ENCODE measurements at regions not wholly inside any gene's neighbourhood (a gene's known extent, or its start where the extent isn't known, plus 50 kb on each side); places are given as distances from the start of the nearest gene placed in this dataset.
"Not testable (repeated sequence)": the region's sequence is repeated elsewhere in the genome, so short reads cannot be mapped to it uniquely, and the experiment has no call there.

- DNase-seq (ENCODE audit: low read depth), result not testable (repeated sequence)
Measured at GRCh38 chr1:222470252-222470805, 77.6 kb downstream of the HHIPL2 start.

- no peak for DNase-seq (ENCODE audit: low read depth)
Measured at GRCh38 chr1:222466150-222466865, 81.6 kb downstream of the HHIPL2 start.

- DNase-seq (ENCODE audit: low read depth), result peak; percentile 97
Measured at GRCh38 chr1:222465211-222466041, 82.5 kb downstream of the HHIPL2 start.

GRCh38 chr1:222464841-222465210 lies 83.1 kb downstream of the HHIPL2 start:
- peak; percentile 54 for DNase-seq (ENCODE audit: low read depth)

GRCh38 chr1:222463059-222463730 lies 84.7 kb downstream of the HHIPL2 start:
- no peak for DNase-seq (ENCODE audit: low read depth)

- no peak for DNase-seq (ENCODE audit: low read depth)
Measured at GRCh38 chr1:222462601-222463000, 85.3 kb downstream of the HHIPL2 start.

GRCh38 chr1:222461941-222462340 lies 86.0 kb downstream of the HHIPL2 start:
- no peak for DNase-seq (ENCODE audit: low read depth)

DNA sequence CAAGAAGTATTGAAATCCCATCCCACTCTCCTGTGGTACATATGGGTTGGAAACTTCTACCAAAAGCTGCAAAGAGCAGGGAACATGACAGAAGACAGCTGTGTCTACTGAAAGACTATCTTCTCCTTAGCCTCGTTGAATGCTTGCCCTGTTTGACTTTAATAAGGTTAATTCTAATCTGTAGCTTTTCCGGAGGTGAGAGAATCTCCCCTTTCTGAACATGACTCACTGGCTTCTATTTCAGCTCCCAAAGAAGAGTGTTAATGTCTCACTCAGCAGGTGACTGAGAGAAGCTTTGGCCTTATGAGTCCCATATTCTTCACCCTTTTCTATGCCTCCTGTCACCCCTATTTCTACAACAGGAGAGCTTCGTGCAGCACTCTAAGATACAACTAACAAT lies 88.3 kb downstream of the HHIPL2 start:
- DNase-seq (ENCODE audit: low read depth), result no peak

DNA sequence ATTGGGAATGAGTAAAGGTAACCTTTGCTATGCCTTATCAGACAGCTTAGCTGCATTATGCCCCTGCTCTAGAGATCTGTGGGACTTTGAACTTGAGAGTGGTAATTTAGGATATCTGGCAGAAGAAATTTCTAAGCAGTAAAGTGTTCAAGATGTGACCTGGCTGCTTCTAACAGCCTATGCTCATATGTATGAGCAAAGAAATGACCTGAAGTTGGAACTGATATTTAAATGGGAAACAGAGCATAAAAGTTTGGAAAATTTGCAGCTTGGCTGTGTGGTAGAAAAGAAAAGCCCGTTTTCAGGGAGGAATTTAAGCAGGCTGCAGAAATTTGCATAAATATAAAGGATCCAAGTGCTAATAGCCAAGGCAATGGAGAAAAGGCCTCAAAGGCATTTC lies 90.4 kb downstream of the HHIPL2 start:
- no peak for DNase-seq (ENCODE audit: low read depth)

DNA sequence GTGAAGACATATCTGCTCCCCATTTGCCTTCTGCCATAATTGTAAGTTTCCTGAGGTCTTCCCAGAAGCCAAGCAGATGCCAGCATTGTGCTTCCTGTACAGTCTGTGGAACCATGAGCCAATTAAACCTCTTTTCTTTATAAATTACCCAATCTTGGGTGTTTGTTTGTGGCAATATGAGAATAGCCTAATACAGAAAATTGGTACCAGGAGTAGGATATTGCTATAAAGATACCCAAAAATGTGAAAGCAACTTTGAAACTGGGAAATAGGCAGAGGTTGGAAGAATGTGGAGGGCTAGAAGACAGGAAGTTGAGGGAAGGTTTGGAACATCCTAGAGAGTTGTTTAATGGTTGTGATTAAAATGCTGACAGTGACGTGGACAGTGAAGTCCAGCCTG lies 90.8 kb downstream of the HHIPL2 start:
- no peak for DNase-seq (ENCODE audit: low read depth)

GRCh38 chr1:222455188-222455879 lies 92.6 kb downstream of the HHIPL2 start:
- DNase-seq (ENCODE audit: low read depth), result peak; percentile 86

GRCh38 chr1:222454782-222455181 lies 93.1 kb downstream of the HHIPL2 start:
- DNase-seq (ENCODE audit: low read depth), result peak; percentile 69

GRCh38 chr1:222454186-222454585 lies 93.7 kb downstream of the HHIPL2 start:
- DNase-seq (ENCODE audit: low read depth), result peak; percentile 59

DNA sequence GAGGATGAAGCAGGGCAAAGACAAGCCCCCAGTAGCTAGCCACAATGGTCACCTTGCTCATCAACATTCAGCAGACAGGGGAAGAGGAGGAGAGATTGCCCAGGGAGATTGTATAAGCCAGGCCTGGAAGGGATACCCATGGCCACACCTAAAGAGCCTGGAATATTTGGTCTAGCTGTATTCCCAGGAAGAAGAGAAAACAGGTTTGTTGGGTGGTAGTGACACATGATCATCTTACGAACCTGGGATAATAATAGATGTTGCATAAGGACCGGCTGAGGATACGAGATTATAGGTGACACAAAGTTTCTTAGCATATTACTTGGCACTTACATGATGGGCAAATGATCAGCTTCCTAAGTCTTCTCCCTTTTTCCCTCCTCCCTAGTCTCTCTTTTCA lies 95.9 kb downstream of the HHIPL2 start:
- no peak for DNase-seq (ENCODE audit: low read depth)

GRCh38 chr1:222443566-222443965 lies 104.3 kb downstream of the HHIPL2 start:
- no peak for DNase-seq (ENCODE audit: low read depth)

GRCh38 chr1:222441066-222441465 lies 106.8 kb downstream of the HHIPL2 start:
- no peak for DNase-seq (ENCODE audit: low read depth)

DNA sequence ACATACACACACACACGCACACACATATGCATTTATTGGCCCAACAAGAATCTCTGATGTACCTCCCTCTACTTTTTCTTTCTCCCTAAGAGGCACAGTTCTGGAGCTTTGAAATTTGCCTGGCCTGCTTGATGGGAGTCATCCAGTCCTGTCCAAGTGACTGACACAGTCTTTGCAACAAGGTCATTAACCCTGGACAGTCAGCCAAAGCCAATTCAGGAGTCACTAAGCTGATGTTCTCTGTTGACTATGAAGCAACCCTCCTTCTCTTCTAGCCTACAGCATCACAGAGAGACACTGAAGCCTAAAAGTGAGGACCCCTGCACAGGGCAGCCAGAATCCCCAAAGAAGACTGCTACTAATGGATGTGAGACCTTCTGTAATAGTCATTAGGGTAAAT lies 123.1 kb downstream of the HHIPL2 start:
- DNase-seq (ENCODE audit: low read depth), result no peak

- DNase-seq (ENCODE audit: low read depth), result no peak
Measured at GRCh38 chr1:222421380-222421779, 126.5 kb downstream of the HHIPL2 start.

DNA sequence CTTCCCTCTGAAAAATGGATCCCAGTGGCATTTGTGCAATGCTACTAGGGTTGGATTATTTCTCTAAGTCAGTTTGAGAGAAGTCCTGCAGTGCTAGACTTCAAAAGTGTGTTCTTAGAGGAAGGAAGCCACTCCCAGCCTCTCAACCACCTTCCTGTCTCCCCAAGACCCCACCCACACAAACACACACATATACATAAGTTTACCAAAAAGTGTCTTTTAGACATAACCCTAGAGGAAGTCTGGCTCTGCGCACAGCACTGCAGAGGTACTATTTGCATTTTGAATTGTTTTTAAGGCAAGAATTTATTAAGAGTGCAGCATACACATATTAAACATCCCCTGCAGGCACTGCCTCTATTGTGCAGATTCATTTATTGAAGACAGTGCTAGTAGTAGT lies 127.3 kb downstream of the HHIPL2 start:
- DNase-seq (ENCODE audit: low read depth), result no peak

DNA sequence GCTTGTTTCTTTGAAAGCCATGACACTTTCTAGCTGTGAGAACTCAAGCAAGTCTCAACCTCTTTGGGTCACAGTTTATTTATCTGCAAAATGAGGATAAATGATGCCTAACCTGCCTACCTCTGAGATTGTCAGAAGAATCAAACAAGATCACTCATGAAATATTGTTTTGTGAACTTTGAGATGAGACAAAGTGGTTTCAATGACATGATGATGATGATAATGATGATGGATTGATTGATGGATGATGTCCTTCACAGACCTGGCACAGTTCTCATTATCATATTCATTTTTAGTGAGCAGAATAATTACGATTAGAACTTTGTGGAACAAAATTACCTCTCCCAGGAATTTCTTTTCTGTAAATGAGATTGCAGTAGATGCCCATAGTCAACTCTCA lies 129.2 kb downstream of the HHIPL2 start:
- no peak for DNase-seq (ENCODE audit: low read depth)

GRCh38 chr1:222417264-222417663 lies 130.6 kb downstream of the HHIPL2 start:
- no peak for DNase-seq (ENCODE audit: low read depth)
